PC-9 (cell line): ENCODE measurements at regions not wholly inside any gene's neighbourhood (a gene's known extent, or its start where the extent isn't known, plus 50 kb on each side); places are given as distances from the start of the nearest gene placed in this dataset.

Experiments
- CTCF ChIP-seq: fragments of 200-600 bp; sonication (generic); conservative IDR thresholded peaks from 2 replicates; pipeline ENCODE4 v1.6.1; 2017; ENCODE audit warnings: mixed run types, antibody characterized with exemption, mild to moderate bottlenecking, moderate library complexity
- EZH2 ChIP-seq: fragments of 200-600 bp; sonication (generic); IDR thresholded peaks from 2 replicates; pipeline ENCODE4 v1.8.0; 2017; ENCODE audit warnings: antibody characterized with exemption, low read depth

GRCh38 chr3:99119385-99119784 is 217.9 kb upstream of the DCBLD2 start:
- TF ChIP-seq CTCF: no peak
- no peak for TF ChIP-seq EZH2
